ENCODE measurements at regions not wholly inside any gene's neighbourhood (a gene's known extent, or its start where the extent isn't known, plus 50 kb on each side); places are given as distances from the start of the nearest gene placed in this dataset.

DNA sequence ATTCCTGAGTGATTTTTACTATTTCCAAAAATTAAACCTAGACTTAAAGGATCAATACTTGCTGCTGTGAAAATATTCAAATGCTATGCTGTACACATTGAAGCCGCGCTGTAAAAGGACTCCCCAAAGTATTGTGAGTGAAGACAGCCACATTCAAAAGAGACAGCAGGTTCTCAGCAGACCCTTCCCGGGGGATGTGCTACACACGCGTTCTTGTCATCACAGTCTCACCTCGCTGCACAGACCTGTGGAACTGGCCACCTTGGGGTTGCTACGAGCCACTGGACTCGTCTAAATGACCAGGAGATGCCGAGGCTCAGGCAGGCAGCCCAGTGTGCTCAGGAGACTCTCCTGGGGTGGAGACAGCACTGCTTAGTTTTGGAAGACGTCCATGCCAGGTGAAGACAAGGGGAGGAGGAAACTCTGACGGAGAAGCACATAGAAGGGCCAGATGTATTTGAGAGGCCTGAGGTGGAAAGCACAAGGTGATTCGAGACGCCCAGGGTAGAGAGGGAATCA is 367.7 kb upstream of the SHH start:
- DNase-seq (ENCODE audit: low spot score), result no peak

DNA sequence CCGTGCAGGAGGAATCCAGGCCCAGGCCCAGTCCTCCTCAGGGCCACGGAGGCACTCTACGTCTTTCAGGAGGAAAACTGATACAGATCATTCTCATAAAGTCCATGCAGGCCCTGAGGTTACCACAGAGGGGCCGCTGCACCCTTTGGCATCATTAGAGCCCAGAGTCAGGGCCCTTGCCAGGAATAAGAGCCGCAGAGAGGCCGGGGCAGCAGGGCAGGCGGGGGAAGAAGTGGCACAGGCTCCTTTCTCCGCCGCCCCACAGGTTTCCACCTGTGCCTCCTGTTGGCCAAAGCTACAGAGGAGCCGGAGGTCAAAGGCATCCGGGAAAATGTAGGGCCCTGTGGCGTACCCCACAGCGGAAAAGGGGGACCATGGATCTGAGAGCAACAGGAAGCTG is 366.6 kb upstream of the SHH start:
- DNase-seq (ENCODE audit: low spot score), result no peak
- TF ChIP-seq, protein P1, sequence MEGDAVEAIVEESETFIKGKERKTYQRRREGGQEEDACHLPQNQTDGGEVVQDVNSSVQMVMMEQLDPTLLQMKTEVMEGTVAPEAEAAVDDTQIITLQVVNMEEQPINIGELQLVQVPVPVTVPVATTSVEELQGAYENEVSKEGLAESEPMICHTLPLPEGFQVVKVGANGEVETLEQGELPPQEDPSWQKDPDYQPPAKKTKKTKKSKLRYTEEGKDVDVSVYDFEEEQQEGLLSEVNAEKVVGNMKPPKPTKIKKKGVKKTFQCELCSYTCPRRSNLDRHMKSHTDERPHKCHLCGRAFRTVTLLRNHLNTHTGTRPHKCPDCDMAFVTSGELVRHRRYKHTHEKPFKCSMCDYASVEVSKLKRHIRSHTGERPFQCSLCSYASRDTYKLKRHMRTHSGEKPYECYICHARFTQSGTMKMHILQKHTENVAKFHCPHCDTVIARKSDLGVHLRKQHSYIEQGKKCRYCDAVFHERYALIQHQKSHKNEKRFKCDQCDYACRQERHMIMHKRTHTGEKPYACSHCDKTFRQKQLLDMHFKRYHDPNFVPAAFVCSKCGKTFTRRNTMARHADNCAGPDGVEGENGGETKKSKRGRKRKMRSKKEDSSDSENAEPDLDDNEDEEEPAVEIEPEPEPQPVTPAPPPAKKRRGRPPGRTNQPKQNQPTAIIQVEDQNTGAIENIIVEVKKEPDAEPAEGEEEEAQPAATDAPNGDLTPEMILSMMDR (IDR thresholded peaks at IDR 0.05; ENCODE audit: borderline replicate concordance, control extremely low read depth, extremely low read depth, insufficient read depth, missing control alignments), result no peak
- in situ Hi-C loops (cut with MboI; ENCODE audit: low sequenced_read_pairs, unreplicated experiment), result no loop called here

More for the DNA sequence above, 367.7 kb upstream of the SHH start:
- in situ Hi-C loops (cut with MboI; ENCODE audit: low sequenced_read_pairs, unreplicated experiment), result no loop called here
- TF ChIP-seq, protein P1 (IDR thresholded peaks at IDR 0.05; ENCODE audit: borderline replicate concordance, control extremely low read depth, extremely low read depth, insufficient read depth, missing control alignments), result no peak

DNA sequence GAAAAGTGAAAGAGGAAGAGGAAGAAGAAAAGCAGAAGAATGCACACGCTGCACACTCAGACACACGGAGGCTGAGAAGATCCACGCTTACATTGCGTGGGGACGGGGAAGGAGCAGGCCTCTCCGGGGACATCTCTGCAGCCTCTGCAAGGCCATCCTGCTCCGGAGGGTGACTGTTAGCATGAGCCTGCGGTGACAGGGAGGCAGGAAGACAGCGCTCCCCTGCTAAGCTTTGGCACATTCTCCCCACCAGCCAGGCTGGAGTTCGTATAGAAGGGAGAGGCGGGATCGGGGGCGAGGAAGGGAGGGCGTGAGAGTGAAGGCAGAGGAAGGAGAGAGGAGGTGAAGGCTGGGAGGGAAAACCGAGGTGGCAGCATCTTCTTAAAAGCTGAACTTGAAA is 366.0 kb upstream of the SHH start:
- DNase-seq (ENCODE audit: low spot score), result no peak
- TF ChIP-seq, protein P1 (IDR thresholded peaks at IDR 0.05; ENCODE audit: borderline replicate concordance, control extremely low read depth, extremely low read depth, insufficient read depth, missing control alignments), result no peak
- in situ Hi-C loops (cut with MboI; ENCODE audit: low sequenced_read_pairs, unreplicated experiment), result no loop called here

DNA sequence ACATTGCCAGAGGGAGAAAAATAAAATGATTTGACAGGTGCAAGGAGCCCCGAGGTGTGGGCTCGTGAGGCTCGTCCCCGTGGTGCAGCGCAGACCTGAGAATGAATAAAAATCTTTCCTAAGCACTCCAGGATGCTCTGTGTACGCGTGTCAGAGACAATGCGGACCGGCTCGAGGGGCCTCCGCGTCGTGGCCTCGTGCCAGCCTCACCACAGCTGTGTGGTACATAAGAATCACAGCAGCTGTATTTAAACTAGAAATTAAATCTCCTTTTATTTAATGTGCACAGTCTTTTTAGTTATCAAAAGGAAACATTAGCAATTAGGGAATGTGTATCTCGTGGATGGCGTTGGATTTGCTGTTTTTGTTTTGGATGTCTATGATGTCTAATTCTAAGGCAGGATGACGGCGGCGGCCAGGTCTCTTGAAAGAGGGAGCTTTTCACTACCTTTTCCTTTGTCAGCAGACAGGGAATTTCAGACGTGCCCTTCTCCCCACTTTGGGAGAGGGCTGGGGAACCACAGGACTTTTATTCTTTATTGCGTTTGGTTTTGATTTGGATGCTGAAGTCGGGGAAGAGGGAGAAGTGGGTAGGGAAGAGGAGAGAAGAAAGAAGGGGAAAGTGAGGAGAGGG is 365.3 kb upstream of the SHH start:
- TF ChIP-seq, protein P1 (IDR thresholded peaks at IDR 0.05; ENCODE audit: borderline replicate concordance, control extremely low read depth, extremely low read depth, insufficient read depth, missing control alignments), result no peak
- in situ Hi-C loops (cut with MboI; ENCODE audit: low sequenced_read_pairs, unreplicated experiment), result no loop called here
- DNase-seq (ENCODE audit: low spot score), result no peak

DNA sequence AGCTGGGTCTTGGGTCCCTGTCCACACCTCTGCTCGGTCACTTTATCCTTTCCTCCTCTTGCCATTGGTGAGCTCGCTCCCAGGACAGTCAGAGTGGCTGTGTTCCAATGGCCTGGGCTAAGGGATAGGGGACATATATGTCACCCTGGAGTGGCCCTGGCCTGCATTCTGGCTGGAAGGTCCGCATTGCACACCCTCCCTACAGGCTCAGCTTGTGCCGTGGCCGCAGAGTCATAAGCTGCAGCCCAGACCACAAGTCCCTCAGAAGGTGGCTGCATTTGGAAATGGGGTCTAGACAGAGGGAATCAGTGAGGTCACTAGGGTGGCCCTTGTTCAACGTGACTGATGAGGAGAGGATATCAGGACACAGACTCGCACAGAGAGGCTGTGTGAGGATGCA is 363.8 kb upstream of the SHH start:
- in situ Hi-C loops (cut with MboI; ENCODE audit: low sequenced_read_pairs, unreplicated experiment), result no loop called here
- TF ChIP-seq, protein P1 (IDR thresholded peaks at IDR 0.05; ENCODE audit: borderline replicate concordance, control extremely low read depth, extremely low read depth, insufficient read depth, missing control alignments), result no peak
- DNase-seq (ENCODE audit: low spot score), result no peak

DNA sequence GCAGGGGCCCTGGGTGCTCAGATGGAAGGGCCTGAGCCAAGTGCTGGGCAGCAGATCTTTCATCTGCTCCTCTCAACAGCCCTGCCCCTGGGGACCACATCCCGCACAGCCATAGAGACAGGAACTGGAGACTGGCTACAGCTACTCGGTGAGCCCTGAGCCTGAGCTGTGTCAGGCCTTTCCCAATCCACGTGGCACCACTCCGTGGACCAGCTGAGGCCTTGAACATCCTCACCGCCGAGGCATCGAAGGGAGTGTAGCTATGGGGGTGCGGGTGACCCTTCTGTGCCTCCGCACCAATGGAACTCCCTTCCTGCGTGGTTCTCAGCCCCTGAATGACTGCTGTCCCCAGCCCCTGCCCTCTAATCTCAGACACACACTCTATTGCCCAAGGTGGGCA is 362.7 kb upstream of the SHH start:
- in situ Hi-C loops (cut with MboI; ENCODE audit: low sequenced_read_pairs, unreplicated experiment), result no loop called here
- no peak for DNase-seq (ENCODE audit: low spot score)
- TF ChIP-seq, protein P1 (IDR thresholded peaks at IDR 0.05; ENCODE audit: borderline replicate concordance, control extremely low read depth, extremely low read depth, insufficient read depth, missing control alignments), result no peak
